ENCODE measurements at regions not wholly inside any gene's neighbourhood (a gene's known extent, or its start where the extent isn't known, plus 50 kb on each side); places are given as distances from the start of the nearest gene placed in this dataset.

GRCh38 chr21:41681348-41681801 is 85.5 kb downstream of the RIPK4 start (continued):
- TF ChIP-seq NANOG (IDR thresholded peaks at IDR 0.05; ENCODE audit: insufficient read depth, low read depth, low read length, poor library complexity, severe bottlenecking) = no peak

Measured in H1 (cell line).